Stromal cell of bone marrow (primary cell): ENCODE measurements at regions not wholly inside any gene's neighbourhood (a gene's known extent, or its start where the extent isn't known, plus 50 kb on each side); places are given as distances from the start of the nearest gene placed in this dataset.

Experiments
- DNase-seq: peaks from one replicate; pipeline ENCODE4 v3.0.0-alpha.2; 2012; ENCODE audit warnings: low read depth

GRCh38 chr3:87175732-87176131 is 51.4 kb upstream of the CHMP2B start:
- no peak for DNase-seq

GRCh38 chr3:87173776-87174175 is 53.3 kb upstream of the CHMP2B start:
- DNase-seq, result no peak

GRCh38 chr3:87173071-87173470 is 54.0 kb upstream of the CHMP2B start:
- DNase-seq, result no peak

- DNase-seq, result peak; percentile 45
These were observed 59.3 kb upstream of the CHMP2B start for GRCh38 chr3:87167628-87168456.

GRCh38 chr3:87164245-87164644 is 62.9 kb upstream of the CHMP2B start:
- no peak for DNase-seq

- no peak for DNase-seq
These were observed 65.3 kb upstream of the CHMP2B start for GRCh38 chr3:87161851-87162250.

GRCh38 chr3:87161417-87161816 is 65.7 kb upstream of the CHMP2B start:
- no peak for DNase-seq

- no peak for DNase-seq
These were observed 66.1 kb upstream of the CHMP2B start for GRCh38 chr3:87161013-87161412.

GRCh38 chr3:87158823-87159222 is 68.3 kb upstream of the CHMP2B start:
- DNase-seq, result no peak

- no peak for DNase-seq
These were observed 79.1 kb upstream of the CHMP2B start for GRCh38 chr3:87148020-87148419.

GRCh38 chr3:87147562-87147961 is 79.5 kb upstream of the CHMP2B start:
- no peak for DNase-seq

- DNase-seq, result no peak
These were observed 81.6 kb upstream of the CHMP2B start for GRCh38 chr3:87145553-87145952.

- DNase-seq, result no peak
These were observed 91.0 kb upstream of the CHMP2B start for GRCh38 chr3:87136066-87136596.

- DNase-seq, result no peak
These were observed 91.7 kb upstream of the CHMP2B start for GRCh38 chr3:87135412-87135811.

- DNase-seq, result no peak
These were observed 94.3 kb upstream of the CHMP2B start for GRCh38 chr3:87132801-87133200.

- DNase-seq, result no peak
These were observed 99.1 kb upstream of the CHMP2B start for GRCh38 chr3:87128006-87128405.

GRCh38 chr3:87127281-87127680 is 99.8 kb upstream of the CHMP2B start:
- DNase-seq, result no peak

- DNase-seq, result no peak
These were observed 100.8 kb upstream of the CHMP2B start for GRCh38 chr3:87126321-87126720.

GRCh38 chr3:87125116-87125515 is 102.0 kb upstream of the CHMP2B start:
- DNase-seq, result no peak

GRCh38 chr3:87122766-87123165 is 104.3 kb upstream of the CHMP2B start:
- DNase-seq, result no peak

GRCh38 chr3:87121856-87122255 is 105.3 kb upstream of the CHMP2B start:
- DNase-seq, result no peak

- no peak for DNase-seq
These were observed 106.2 kb upstream of the CHMP2B start for GRCh38 chr3:87120881-87121280.

GRCh38 chr3:87120236-87120635 is 106.9 kb upstream of the CHMP2B start:
- DNase-seq, result peak; percentile 13

GRCh38 chr3:87109465-87109864 is 117.6 kb upstream of the CHMP2B start:
- no peak for DNase-seq
